Adrenal gland (tissue), 9 donors: ENCODE measurements at regions not wholly inside any gene's neighbourhood (a gene's known extent, or its start where the extent isn't known, plus 50 kb on each side); places are given as distances from the start of the nearest gene placed in this dataset.

ENCODE experiments used
- DNase-seq, 7 donors: peaks; one replicate each; pipeline ENCODE4 v3.0.0-alpha.2; 2019 to 2020
- H3K27ac ChIP-seq, 5 donors: fragments of 200-600 bp; sonication (generic) in 4 of 5; 1 replicate in 3 of 5; 2 replicates in 2 of 5; pipeline versions ENCODE4 v1.5.1 to v1.8.0; 2016 to 2020; ENCODE audit warnings: mild to moderate bottlenecking in 1 of 5
- H3K27me3 ChIP-seq: fragments of 200-600 bp; 2 replicates; pipeline ENCODE4 v1.8.0; 2021
- H3K36me3 ChIP-seq, 2 donors: fragments of 200-600 bp; replicated peaks in 1 of 2; 1 replicate in 1 of 2; 2 replicates in 1 of 2; pipeline versions ENCODE4 v1.5.1 to v1.8.0; 2018 to 2022
- H3K4me1 ChIP-seq, 2 donors: fragments of 200-600 bp; replicated peaks in 1 of 2; 1 replicate in 1 of 2; 2 replicates in 1 of 2; pipeline versions ENCODE4 v1.5.1 to v1.8.0; 2018 to 2021
- H3K4me3 ChIP-seq, 4 donors: fragments of 200-600 bp; sonication (generic) in 3 of 4; one replicate each; pipeline ENCODE4 v1.5.1; 2016 to 2018
- H3K9me3 ChIP-seq, 3 donors: fragments of 200-600 bp; sonication (generic) in 1 of 3; replicated peaks in 1 of 3; 1 replicate in 2 of 3; 2 replicates in 1 of 3; pipeline versions ENCODE4 v1.5.1 to v1.8.0; 2016 to 2021
- POLR2A ChIP-seq, 2 donors: fragments of 450-650 bp; IDR thresholded peaks; one replicate each; pipeline ENCODE4 v1.6.1; 2017; ENCODE audit warnings: antibody characterized with exemption in 2 of 2, mild to moderate bottlenecking in 2 of 2, moderate library complexity in 1 of 2
- WGBS, 4 donors: extraction: QIAGEN DNeasy Blood & Tissue Kit in 2 of 4; methylation state at CpG; one replicate each; pipeline versions ENCODE4 v1.1.5 to v1.1.7; 2013 to 2017; 5-methylcytosine and 5-hydroxymethylcytosine counted together
- intact Hi-C, 2 donors: fragments of 100-400 bp; cut with DNase I; formaldehyde crosslinking; loops; one replicate each; pipeline versions ENCODE4 v1.14.1 to v1.15.0; 2022 to 2023
- TF ChIP-seq, protein P1 (sequence below), 6 experiments: fragments of 450-650 bp in 4 of 6; fragments of 200-600 bp in 2 of 6; sonication (generic) in 1 of 6; IDR thresholded peaks; 1 replicate in 5 of 6; 2 replicates in 1 of 6; pipeline versions ENCODE4 v1.5.1 to v1.8.0; 2016 to 2021; ENCODE audit warnings: antibody characterized with exemption in 6 of 6, mild to moderate bottlenecking in 2 of 6, moderate library complexity in 1 of 6
- donor health status: healthy with polysubstance abuse.
- donor health status: Bipolar disorder and iron deficiency.
- donor health status: DM: yes; HTN: yes; CAD: no.
- donor health status: DM: no; HTN: no; CAD: no.
- donor health status: DM: no; HTN: no; CAD: no.

DNA sequence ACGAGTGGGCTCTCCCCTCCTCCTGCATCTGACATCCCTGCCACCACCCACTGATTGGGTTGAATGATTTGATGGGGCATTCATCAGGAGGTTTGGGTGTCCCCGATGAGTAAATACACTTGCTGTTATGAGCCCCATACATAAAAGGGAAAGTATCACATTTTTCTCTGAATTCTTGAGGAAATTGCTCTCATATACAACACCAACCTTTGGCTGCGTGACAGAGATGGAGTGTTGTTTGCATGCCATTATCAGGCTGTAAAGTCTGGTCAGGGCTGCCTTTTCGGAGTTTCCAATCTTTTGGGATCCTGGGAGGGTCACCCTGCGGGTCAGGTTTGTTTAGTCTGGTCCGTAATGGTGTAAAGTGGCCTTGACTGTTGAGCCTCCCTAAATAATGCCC is 227.9 kb upstream of the SPRED2 start:
- Histone ChIP-seq H3K27ac (no peak overlapping the region), H3K4me3 (no peak overlapping the region), H3K4me1 (no peaks in the 10 kb centered on the region), H3K27me3 (no peaks in the 10 kb centered on the region), H3K36me3 (no peaks in the 10 kb centered on the region), H3K9me3 (no peaks in the 10 kb centered on the region)
- TF ChIP-seq POLR2A (IDR thresholded peaks at IDR 0.05), result no peak
- TF ChIP-seq, protein P1, sequence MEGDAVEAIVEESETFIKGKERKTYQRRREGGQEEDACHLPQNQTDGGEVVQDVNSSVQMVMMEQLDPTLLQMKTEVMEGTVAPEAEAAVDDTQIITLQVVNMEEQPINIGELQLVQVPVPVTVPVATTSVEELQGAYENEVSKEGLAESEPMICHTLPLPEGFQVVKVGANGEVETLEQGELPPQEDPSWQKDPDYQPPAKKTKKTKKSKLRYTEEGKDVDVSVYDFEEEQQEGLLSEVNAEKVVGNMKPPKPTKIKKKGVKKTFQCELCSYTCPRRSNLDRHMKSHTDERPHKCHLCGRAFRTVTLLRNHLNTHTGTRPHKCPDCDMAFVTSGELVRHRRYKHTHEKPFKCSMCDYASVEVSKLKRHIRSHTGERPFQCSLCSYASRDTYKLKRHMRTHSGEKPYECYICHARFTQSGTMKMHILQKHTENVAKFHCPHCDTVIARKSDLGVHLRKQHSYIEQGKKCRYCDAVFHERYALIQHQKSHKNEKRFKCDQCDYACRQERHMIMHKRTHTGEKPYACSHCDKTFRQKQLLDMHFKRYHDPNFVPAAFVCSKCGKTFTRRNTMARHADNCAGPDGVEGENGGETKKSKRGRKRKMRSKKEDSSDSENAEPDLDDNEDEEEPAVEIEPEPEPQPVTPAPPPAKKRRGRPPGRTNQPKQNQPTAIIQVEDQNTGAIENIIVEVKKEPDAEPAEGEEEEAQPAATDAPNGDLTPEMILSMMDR (IDR thresholded peaks at IDR 0.05), result no peak
- no peak for DNase-seq
- intact Hi-C loops, result no loop called here
- 49 to 67% (median 59%) methylated on average over 6 of the region's 6 CpGs for WGBS, 4 donors

- 89 to 95% (median 92%) methylated on average over 2 of the region's 2 CpGs for WGBS, 4 donors
Measured at GRCh38 chr2:65658881-65659280, 226.5 kb upstream of the SPRED2 start.

DNA sequence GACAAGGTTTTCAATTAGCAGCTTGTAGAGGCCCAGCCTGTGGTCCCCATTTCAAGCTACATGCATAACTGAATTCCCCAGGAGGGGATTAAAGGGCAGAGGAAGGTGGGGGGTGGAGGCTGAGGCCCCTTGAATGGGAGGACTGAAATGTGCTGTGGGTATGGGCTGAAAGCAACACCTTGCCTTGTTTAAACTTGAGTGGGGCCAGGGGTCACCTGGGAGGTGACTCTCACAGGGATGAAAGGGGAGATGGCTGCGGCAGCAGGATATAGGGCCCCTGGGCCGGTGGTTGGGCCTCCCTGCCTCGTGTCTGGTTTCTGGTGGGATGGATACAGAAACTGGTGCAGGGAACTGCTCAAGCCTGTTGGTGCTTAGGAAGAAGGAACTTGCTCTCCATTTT is 225.9 kb upstream of the SPRED2 start:
- H3K27ac ChIP-seq, result no peak overlapping the region
- DNase-seq, result no peak
- H3K36me3 ChIP-seq, result no peaks in the 10 kb centered on the region
- intact Hi-C loops, result no loop called here
- H3K9me3 ChIP-seq, result no peaks in the 10 kb centered on the region
- TF ChIP-seq, protein P1 (IDR thresholded peaks at IDR 0.05), result no peak
- TF ChIP-seq POLR2A (IDR thresholded peaks at IDR 0.05), result no peak
- no peak overlapping the region for H3K4me3 ChIP-seq
- WGBS, 4 donors, result 67 to 85% (median 83%) methylated on average over 1 to 3 of the region's 3 CpGs
- no peaks in the 10 kb centered on the region for H3K27me3 ChIP-seq
- no peaks in the 10 kb centered on the region for H3K4me1 ChIP-seq

More at GRCh38 chr2:65658881-65659280, 226.5 kb upstream of the SPRED2 start:
- H3K27ac ChIP-seq, result no peak overlapping the region
- intact Hi-C loops, result no loop called here
- no peaks in the 10 kb centered on the region for H3K27me3 ChIP-seq
- no peak overlapping the region for H3K4me3 ChIP-seq
- no peaks in the 10 kb centered on the region for H3K9me3 ChIP-seq
- TF ChIP-seq POLR2A (IDR thresholded peaks at IDR 0.05), result no peak
- TF ChIP-seq, protein P1 (IDR thresholded peaks at IDR 0.05), result no peak
- H3K4me1 ChIP-seq, result no peaks in the 10 kb centered on the region
- DNase-seq, result no peak
- no peaks in the 10 kb centered on the region for H3K36me3 ChIP-seq

GRCh38 chr2:65656160-65656718 is 223.8 kb upstream of the SPRED2 start:
- intact Hi-C loops, result no loop called here

More at GRCh38 chr2:65656160-65656718, 223.8 kb upstream of the SPRED2 start:
- no peak overlapping the region for H3K27ac ChIP-seq
- no peaks in the 10 kb centered on the region for H3K4me1 ChIP-seq
- no peaks in the 10 kb centered on the region for H3K27me3 ChIP-seq
- 70 to 94% (median 80%) methylated on average over 4 of the region's 4 CpGs for WGBS, 4 donors
- no peaks in the 10 kb centered on the region for H3K36me3 ChIP-seq
- no peak overlapping the region for H3K4me3 ChIP-seq
- TF ChIP-seq POLR2A (IDR thresholded peaks at IDR 0.05), result no peak
- TF ChIP-seq, protein P1 (IDR thresholded peaks at IDR 0.05), result no peak
- no peaks in the 10 kb centered on the region for H3K9me3 ChIP-seq
- DNase-seq, result no peak
